MM.1S (cell line): ENCODE measurements at regions not wholly inside any gene's neighbourhood (a gene's known extent, or its start where the extent isn't known, plus 50 kb on each side); places are given as distances from the start of the nearest gene placed in this dataset.

Experiments used
- DNase-seq: peaks from one replicate; pipeline ENCODE4 v3.0.0-alpha.2; 2015
- H2AFZ ChIP-seq: fragments of 300-600 bp; sonication (generic); 2 replicates; pipeline ENCODE4 v1.6.0; 2016; ENCODE audit warnings: antibody characterized with exemption, low read length
- H3F3A ChIP-seq: fragments of 300-600 bp; sonication (generic); 2 replicates; pipeline ENCODE4 v1.6.1; 2016; ENCODE audit warnings: mild to moderate bottlenecking, antibody characterized with exemption, low read length, moderate library complexity, mixed read lengths; ENCODE audit not compliant: insufficient read depth
- H3K27ac ChIP-seq: fragments of 300-600 bp; sonication (generic); 2 replicates; pipeline ENCODE4 v1.5.1; 2016; ENCODE audit warnings: mild to moderate bottlenecking, low read length
- H3K27me3 ChIP-seq: fragments of 300-600 bp; sonication (generic); replicated peaks from 2 replicates; pipeline ENCODE4 v1.6.0; 2016; ENCODE audit warnings: low read length; ENCODE audit not compliant: insufficient read depth
- H3K36me3 ChIP-seq: fragments of 300-600 bp; sonication (generic); replicated peaks from 2 replicates; pipeline ENCODE4 v1.6.1; 2016; ENCODE audit warnings: mild to moderate bottlenecking, low read length, mixed read lengths; ENCODE audit not compliant: insufficient read depth
- H3K4me1 ChIP-seq: fragments of 300-600 bp; sonication (generic); 2 replicates; pipeline ENCODE4 v1.6.1; 2016; ENCODE audit warnings: low read length, mixed read lengths
- H3K4me2 ChIP-seq: fragments of 300-600 bp; sonication (generic); 2 replicates; pipeline ENCODE4 v1.6.0; 2016; ENCODE audit warnings: low read depth, low read length
- H3K4me3 ChIP-seq: fragments of 300-600 bp; sonication (generic); 2 replicates; pipeline ENCODE4 v1.5.1; 2016; ENCODE audit warnings: low read length, mixed read lengths
- H3K79me2 ChIP-seq: fragments of 300-600 bp; sonication (generic); 2 replicates; pipeline ENCODE4 v1.6.1; 2016; ENCODE audit warnings: mixed run types, low read length, mixed read lengths
- H3K9ac ChIP-seq: fragments of 300-600 bp; sonication (generic); 2 replicates; pipeline ENCODE4 v1.6.1; 2016; ENCODE audit warnings: low read length, mixed read lengths
- H3K9me2 ChIP-seq: fragments of 300-600 bp; sonication (generic); replicated peaks from 2 replicates; pipeline ENCODE4 v1.6.1; 2016; ENCODE audit warnings: mild to moderate bottlenecking, low read length, mixed read lengths; ENCODE audit not compliant: insufficient read depth
- H3K9me3 ChIP-seq: fragments of 300-600 bp; sonication (generic); replicated peaks from 2 replicates; pipeline ENCODE4 v1.6.1; 2016; ENCODE audit warnings: mild to moderate bottlenecking, low read length, mixed read lengths; ENCODE audit not compliant: insufficient read depth
- H4K20me1 ChIP-seq: fragments of 300-600 bp; sonication (generic); 2 replicates; pipeline ENCODE4 v1.6.1; 2016; ENCODE audit warnings: mild to moderate bottlenecking, low read length, moderate library complexity, mixed read lengths; ENCODE audit not compliant: insufficient read depth
- EZH2 ChIP-seq: fragments of 300-600 bp; sonication (generic); optimal IDR thresholded peaks from 2 replicates; pipeline ENCODE3; 2017; ENCODE audit warnings: low read depth, mild to moderate bottlenecking, antibody characterized with exemption, low read length, mixed read lengths
- EZH2phosphoT487 ChIP-seq: fragments of 300-600 bp; sonication (generic); IDR thresholded peaks from 2 replicates; pipeline ENCODE4 v1.6.1; 2018; ENCODE audit warnings: antibody characterized with exemption, low read length
- TF ChIP-seq, protein P1 (sequence below): fragments of 300-600 bp; sonication (generic); IDR thresholded peaks from 2 replicates; pipeline ENCODE4 v1.5.1; 2016; ENCODE audit warnings: antibody characterized with exemption, low read length, mixed read lengths

DNA sequence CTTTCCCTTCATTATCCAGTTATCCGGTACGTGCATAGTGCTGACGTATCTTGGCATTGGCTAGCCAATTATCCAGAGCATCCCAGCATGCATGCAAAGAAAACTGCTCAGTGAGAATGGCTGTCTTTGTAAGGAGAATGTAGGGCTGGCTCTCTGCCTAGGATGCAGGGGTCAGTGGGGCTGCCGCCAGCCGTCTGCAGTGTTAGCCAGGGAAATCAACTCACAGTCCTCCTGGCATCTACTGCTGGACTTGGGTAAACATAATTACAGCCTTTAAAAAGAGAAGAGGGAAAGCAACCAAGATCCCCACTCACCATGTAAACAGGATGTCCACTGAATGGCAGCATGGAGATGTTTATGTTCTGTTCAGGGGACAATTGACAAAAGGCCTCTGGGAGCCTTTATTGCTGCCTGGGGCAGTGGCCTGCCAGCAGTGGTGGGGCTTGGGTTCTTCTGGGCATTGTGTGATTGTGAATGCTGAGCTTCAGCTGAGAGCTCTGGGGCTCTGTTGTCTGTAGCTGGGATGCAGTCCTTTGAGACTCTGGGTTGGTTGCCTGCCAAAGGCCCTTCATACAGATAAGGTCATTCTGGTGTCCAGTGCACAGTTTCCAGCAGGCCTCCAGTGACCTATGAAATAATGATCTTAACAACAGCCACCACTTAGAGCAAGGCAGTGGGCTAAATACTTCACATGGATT, 121.8 kb downstream of the TBC1D30 start:
- no peak for DNase-seq
- H3K9me2 ChIP-seq, result no peaks in the 10 kb centered on the region
- no peaks in the 10 kb centered on the region for H4K20me1 ChIP-seq
- no peak overlapping the region for H2AFZ ChIP-seq
- H3K27me3 ChIP-seq, result no peaks in the 10 kb centered on the region
- no peaks in the 10 kb centered on the region for H3K9me3 ChIP-seq
- no peak for TF ChIP-seq EZH2
- TF ChIP-seq, protein P1, sequence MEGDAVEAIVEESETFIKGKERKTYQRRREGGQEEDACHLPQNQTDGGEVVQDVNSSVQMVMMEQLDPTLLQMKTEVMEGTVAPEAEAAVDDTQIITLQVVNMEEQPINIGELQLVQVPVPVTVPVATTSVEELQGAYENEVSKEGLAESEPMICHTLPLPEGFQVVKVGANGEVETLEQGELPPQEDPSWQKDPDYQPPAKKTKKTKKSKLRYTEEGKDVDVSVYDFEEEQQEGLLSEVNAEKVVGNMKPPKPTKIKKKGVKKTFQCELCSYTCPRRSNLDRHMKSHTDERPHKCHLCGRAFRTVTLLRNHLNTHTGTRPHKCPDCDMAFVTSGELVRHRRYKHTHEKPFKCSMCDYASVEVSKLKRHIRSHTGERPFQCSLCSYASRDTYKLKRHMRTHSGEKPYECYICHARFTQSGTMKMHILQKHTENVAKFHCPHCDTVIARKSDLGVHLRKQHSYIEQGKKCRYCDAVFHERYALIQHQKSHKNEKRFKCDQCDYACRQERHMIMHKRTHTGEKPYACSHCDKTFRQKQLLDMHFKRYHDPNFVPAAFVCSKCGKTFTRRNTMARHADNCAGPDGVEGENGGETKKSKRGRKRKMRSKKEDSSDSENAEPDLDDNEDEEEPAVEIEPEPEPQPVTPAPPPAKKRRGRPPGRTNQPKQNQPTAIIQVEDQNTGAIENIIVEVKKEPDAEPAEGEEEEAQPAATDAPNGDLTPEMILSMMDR, result no peak
- H3K9ac ChIP-seq, result no peak overlapping the region
- H3F3A ChIP-seq, result no peaks in the 10 kb centered on the region
- no peaks in the 10 kb centered on the region for H3K36me3 ChIP-seq
- H3K4me2 ChIP-seq, result no peak overlapping the region
- H3K4me3 ChIP-seq, result no peak overlapping the region
- no peak overlapping the region for H3K27ac ChIP-seq
- H3K4me1 ChIP-seq, result no peaks in the 10 kb centered on the region
- no peaks in the 10 kb centered on the region for H3K79me2 ChIP-seq

DNA sequence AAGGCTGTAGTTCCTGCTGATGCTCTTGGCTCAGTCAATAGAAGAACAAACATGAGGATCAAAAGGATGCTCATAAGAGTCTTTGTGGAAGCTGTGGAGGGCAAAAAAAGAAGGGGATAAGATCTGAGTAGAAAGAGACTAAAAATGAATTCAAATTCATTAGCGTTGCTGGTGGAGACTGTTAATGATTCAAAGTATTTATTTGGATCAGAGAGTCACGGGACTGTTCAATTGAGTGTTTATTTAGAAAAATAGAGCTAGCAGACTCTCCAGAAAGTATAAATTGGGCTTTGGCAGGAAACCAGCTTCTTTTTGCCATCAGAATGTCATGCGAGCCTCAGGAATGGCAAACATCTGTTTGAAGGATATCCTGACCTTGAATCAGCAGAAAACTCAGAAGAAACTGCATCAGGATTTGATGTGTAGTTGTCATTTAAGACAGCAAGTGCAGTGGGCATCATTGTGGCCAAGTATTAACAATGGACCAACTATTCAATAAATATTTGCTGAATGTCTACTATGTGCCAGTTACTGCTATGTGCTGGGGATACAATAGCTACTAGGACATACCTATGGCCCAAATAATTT, 126.4 kb downstream of the TBC1D30 start:
- no peaks in the 10 kb centered on the region for H3K79me2 ChIP-seq
- no peaks in the 10 kb centered on the region for H3K4me1 ChIP-seq
- H3K36me3 ChIP-seq, result no peaks in the 10 kb centered on the region
- H3K9ac ChIP-seq, result no peak overlapping the region
- H2AFZ ChIP-seq, result no peak overlapping the region
- H3K9me2 ChIP-seq, result no peaks in the 10 kb centered on the region
- TF ChIP-seq, protein P1, result no peak
- TF ChIP-seq EZH2phosphoT487 (no peak), EZH2 (no peak)
- H3K4me3 ChIP-seq, result no peak overlapping the region
- no peaks in the 10 kb centered on the region for H3K27me3 ChIP-seq
- H3K9me3 ChIP-seq, result no peaks in the 10 kb centered on the region
- no peak overlapping the region for H3K27ac ChIP-seq
- no peak overlapping the region for H3K4me2 ChIP-seq
- no peaks in the 10 kb centered on the region for H4K20me1 ChIP-seq
- no peak for DNase-seq
- H3F3A ChIP-seq, result no peaks in the 10 kb centered on the region

DNA sequence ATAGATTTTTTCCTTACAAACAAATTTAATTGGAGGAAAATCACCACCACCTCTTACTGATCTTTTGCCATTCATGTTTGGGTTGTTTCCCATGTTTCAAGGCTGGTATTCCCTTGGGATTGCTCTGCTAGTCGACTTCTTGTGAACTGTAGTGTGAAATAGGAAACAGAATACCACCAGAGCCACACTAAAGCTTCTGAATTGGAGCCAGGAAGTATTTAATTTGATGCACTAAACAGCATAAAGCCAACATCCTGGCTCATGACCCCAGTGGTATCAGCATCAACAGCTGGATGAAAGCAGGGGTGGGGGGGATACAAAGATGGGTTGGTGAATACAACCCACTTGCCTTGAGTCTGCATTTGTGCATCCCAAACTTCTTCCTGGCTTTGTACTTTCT, 127.5 kb downstream of the TBC1D30 start:
- Histone ChIP-seq H3F3A (no peaks in the 10 kb centered on the region), H3K36me3 (no peaks in the 10 kb centered on the region), H3K27me3 (no peaks in the 10 kb centered on the region), H3K4me1 (no peaks in the 10 kb centered on the region), H3K27ac (no peak overlapping the region), H3K9me3 (no peaks in the 10 kb centered on the region), H2AFZ (no peak overlapping the region), H3K4me3 (no peak overlapping the region), H3K4me2 (no peak overlapping the region), H4K20me1 (no peaks in the 10 kb centered on the region), H3K9ac (no peak overlapping the region), H3K9me2 (no peaks in the 10 kb centered on the region), H3K79me2 (no peaks in the 10 kb centered on the region)
- no peak for DNase-seq
- no peak for TF ChIP-seq EZH2
- TF ChIP-seq, protein P1, result no peak
